ENCODE measurements at regions not wholly inside any gene's neighbourhood (a gene's known extent, or its start where the extent isn't known, plus 50 kb on each side); places are given as distances from the start of the nearest gene placed in this dataset.

GRCh38 chr1:218027152-218027551 is 257.9 kb upstream of the RRP15 start:
- Histone ChIP-seq H3K9ac (replicated peaks in 1 of 4; ENCODE audit: extremely low read depth in 1 of 4, low read depth in 3 of 4, low read length in 3 of 4) (no peak overlapping the region), H3K79me2 (ENCODE audit: control insufficient read depth in 1 of 2, insufficient read depth in 2 of 2, low read length in 2 of 2) (no peaks in the 10 kb centered on the region), H3K36me3 (ENCODE audit: control insufficient read depth in 2 of 4, insufficient read depth in 4 of 4, low read length in 3 of 4) (no peaks in the 10 kb centered on the region), H3K4me3 (ENCODE audit: extremely low read depth in 1 of 4, insufficient read depth in 2 of 4, low read depth in 3 of 4, low read length in 4 of 4) (no peak overlapping the region), H2AK5ac (ENCODE audit: low read depth, low read length) (no peak overlapping the region), H3K4ac (replicated peaks; ENCODE audit: insufficient read length, low read depth, low read length) (no peak overlapping the region), H2AFZ (ENCODE audit: low read length) (no peak overlapping the region), H3K9me3 (ENCODE audit: insufficient read depth in 2 of 2, low read depth in 1 of 2, low read length in 1 of 2) (no peaks in the 10 kb centered on the region), H3K23me2 (ENCODE audit: low read depth, low read length) (no peaks in the 10 kb centered on the region), H3K14ac (ENCODE audit: insufficient read length) (no peak overlapping the region), H3K4me1 (replicated peaks in 1 of 4; ENCODE audit: control insufficient read depth in 3 of 4, insufficient read depth in 4 of 4, low read length in 3 of 4) (peaks cover 0 to 10% (median 0%) of the 10 kb centered on the region in 4 experiments; a peak in 1 of 7 replicates), H3K18ac (ENCODE audit: extremely low read depth, low read length) (no peak overlapping the region), H4K8ac (ENCODE audit: extremely low read depth, insufficient read depth, low read length) (no peak overlapping the region), H3K56ac (replicated peaks; ENCODE audit: insufficient read length, low read depth, low read length) (no peak overlapping the region), H3K27me3 (replicated peaks in 1 of 4; ENCODE audit: control insufficient read depth in 3 of 4, extremely low read depth in 1 of 4, insufficient read depth in 3 of 4, low read length in 3 of 4) (no peaks in the 10 kb centered on the region), H3K23ac (ENCODE audit: insufficient read length) (no peak overlapping the region), H4K20me1 (replicated peaks in 1 of 2; ENCODE audit: control insufficient read depth in 1 of 2, insufficient read depth in 2 of 2, low read length in 2 of 2) (no peaks in the 10 kb centered on the region), H3K79me1 (ENCODE audit: low read depth, low read length) (no peaks in the 10 kb centered on the region), H3K4me2 (ENCODE audit: insufficient read depth in 1 of 2, low read depth in 2 of 2, low read length in 2 of 2) (no peak overlapping the region), H2BK5ac (ENCODE audit: low read depth, low read length) (no peak overlapping the region), H2BK20ac (ENCODE audit: low read length) (no peak overlapping the region), H4K5ac (ENCODE audit: insufficient read length, low read depth, low read length) (no peak overlapping the region), H3K27ac (ENCODE audit: low read depth, low read length) (no peak overlapping the region), H2BK12ac (ENCODE audit: low read depth, low read length) (no peak overlapping the region), H4K91ac (replicated peaks; ENCODE audit: insufficient read length, low read length) (no peak overlapping the region), H2BK120ac (replicated peaks; ENCODE audit: low read depth, low read length) (no peak overlapping the region), H2BK15ac (ENCODE audit: low read length) (no peak overlapping the region)
- FAIRE-seq (no peak), DNase-seq (ENCODE audit: low read depth in 1 of 2, low spot score in 2 of 2) (no peak)
- ChIA-PET POLR2A (ENCODE audit: partially characterized antibody) (no interaction called here), CTCF (ENCODE audit: partially characterized antibody) (no interaction called here)
- no peak for TF ChIP-seq TBP (IDR thresholded peaks at IDR 0.05; ENCODE audit: low read depth, low read length)
- TF ChIP-seq SIX5 (IDR thresholded peaks at IDR 0.05; ENCODE audit: low read depth, low read length), result no peak
- no peak for TF ChIP-seq CHD1 (IDR thresholded peaks at IDR 0.05; ENCODE audit: low read depth, low read length)
- no peak for TF ChIP-seq CREB1 (IDR thresholded peaks at IDR 0.05)
- TF ChIP-seq BRCA1 (IDR thresholded peaks at IDR 0.05; ENCODE audit: low read depth, low read length), result no peak
- no peak for TF ChIP-seq SAP30 (IDR thresholded peaks at IDR 0.05; ENCODE audit: insufficient read depth, insufficient replicate concordance, low read length)
- no peak for TF ChIP-seq POLR2A (IDR thresholded peaks at IDR 0.05; ENCODE audit: control extremely low read depth in 1 of 2, low read depth in 2 of 2, low read length in 2 of 2)
- no peak for TF ChIP-seq POU5F1 (IDR thresholded peaks at IDR 0.05; ENCODE audit: low read depth, low read length)
- no peak for TF ChIP-seq POLR2AphosphoS5 (IDR thresholded peaks at IDR 0.05; ENCODE audit: low read depth, low read length)
- TF ChIP-seq SRF (IDR thresholded peaks at IDR 0.05; ENCODE audit: low read depth, low read length), result no peak
- TF ChIP-seq JUN (IDR thresholded peaks at IDR 0.05; ENCODE audit: low read depth, low read length), result no peak
- no peak for TF ChIP-seq NRF1 (IDR thresholded peaks at IDR 0.05; ENCODE audit: low read depth, low read length)
- no peak for TF ChIP-seq CTBP2 (IDR thresholded peaks at IDR 0.05; ENCODE audit: borderline replicate concordance, insufficient read depth, insufficient read length, low read length)
- TF ChIP-seq SP2 (IDR thresholded peaks at IDR 0.05; ENCODE audit: low read length), result no peak
- no peak for TF ChIP-seq KDM5A (IDR thresholded peaks at IDR 0.05; ENCODE audit: low read length)
- WGBS, 2 experiments (ENCODE audit: extremely low coverage in 1 of 2, insufficient coverage in 1 of 2, insufficient read length in 1 of 2, insufficient replicate concordance in 2 of 2, low coverage in 1 of 2, low lambda C conversion rate in 2 of 2, missing lambda C conversion rate in 1 of 2), result 96% methylated on average over 5 of the region's 5 CpGs; no CpG with 5 or more reads in 1 of the 2 experiments
